OCI-LY3 (cell line): ENCODE measurements at regions not wholly inside any gene's neighbourhood (a gene's known extent, or its start where the extent isn't known, plus 50 kb on each side); places are given as distances from the start of the nearest gene placed in this dataset.

Source experiments
- EZH2phosphoT487 ChIP-seq: fragments of 200-600 bp; shearing (Covaris generic); IDR thresholded peaks from 2 replicates; pipeline ENCODE4 v1.6.1; 2018; ENCODE audit warnings: antibody characterized with exemption, mixed run types, low read depth
- TF ChIP-seq, protein P1 (sequence below): fragments of 200-600, 300-600 bp; sonication (generic); IDR thresholded peaks from 2 replicates; pipeline ENCODE4 v1.5.1; 2014; ENCODE audit warnings: antibody characterized with exemption, low read length, low read depth

DNA sequence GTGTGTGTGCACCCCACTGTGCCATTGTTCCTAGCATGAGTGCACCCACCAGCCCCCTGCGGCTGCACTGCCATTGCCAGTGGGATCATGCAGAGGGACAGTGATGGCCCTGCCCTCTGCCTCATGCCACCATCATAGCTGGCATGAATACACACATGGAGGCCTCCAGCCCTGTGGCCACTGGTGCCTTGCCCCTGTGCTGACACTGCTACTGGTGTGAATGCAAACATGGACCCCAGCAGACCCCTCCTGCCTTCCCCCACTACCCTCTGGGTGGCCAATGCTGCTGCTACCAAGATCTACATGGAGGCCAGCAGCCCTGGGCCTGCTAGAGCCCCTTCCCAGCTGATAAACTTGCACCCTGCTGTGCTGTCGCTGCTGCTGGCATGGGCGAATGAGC lies 995.5 kb upstream of the GOT2 start:
- TF ChIP-seq, protein P1, sequence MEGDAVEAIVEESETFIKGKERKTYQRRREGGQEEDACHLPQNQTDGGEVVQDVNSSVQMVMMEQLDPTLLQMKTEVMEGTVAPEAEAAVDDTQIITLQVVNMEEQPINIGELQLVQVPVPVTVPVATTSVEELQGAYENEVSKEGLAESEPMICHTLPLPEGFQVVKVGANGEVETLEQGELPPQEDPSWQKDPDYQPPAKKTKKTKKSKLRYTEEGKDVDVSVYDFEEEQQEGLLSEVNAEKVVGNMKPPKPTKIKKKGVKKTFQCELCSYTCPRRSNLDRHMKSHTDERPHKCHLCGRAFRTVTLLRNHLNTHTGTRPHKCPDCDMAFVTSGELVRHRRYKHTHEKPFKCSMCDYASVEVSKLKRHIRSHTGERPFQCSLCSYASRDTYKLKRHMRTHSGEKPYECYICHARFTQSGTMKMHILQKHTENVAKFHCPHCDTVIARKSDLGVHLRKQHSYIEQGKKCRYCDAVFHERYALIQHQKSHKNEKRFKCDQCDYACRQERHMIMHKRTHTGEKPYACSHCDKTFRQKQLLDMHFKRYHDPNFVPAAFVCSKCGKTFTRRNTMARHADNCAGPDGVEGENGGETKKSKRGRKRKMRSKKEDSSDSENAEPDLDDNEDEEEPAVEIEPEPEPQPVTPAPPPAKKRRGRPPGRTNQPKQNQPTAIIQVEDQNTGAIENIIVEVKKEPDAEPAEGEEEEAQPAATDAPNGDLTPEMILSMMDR = no peak
- no peak for TF ChIP-seq EZH2phosphoT487
